ENCODE measurements at regions not wholly inside any gene's neighbourhood (a gene's known extent, or its start where the extent isn't known, plus 50 kb on each side); places are given as distances from the start of the nearest gene placed in this dataset.
"Not testable (repeated sequence)": the region's sequence is repeated elsewhere in the genome, so short reads cannot be mapped to it uniquely, and the experiment has no call there.

DNA sequence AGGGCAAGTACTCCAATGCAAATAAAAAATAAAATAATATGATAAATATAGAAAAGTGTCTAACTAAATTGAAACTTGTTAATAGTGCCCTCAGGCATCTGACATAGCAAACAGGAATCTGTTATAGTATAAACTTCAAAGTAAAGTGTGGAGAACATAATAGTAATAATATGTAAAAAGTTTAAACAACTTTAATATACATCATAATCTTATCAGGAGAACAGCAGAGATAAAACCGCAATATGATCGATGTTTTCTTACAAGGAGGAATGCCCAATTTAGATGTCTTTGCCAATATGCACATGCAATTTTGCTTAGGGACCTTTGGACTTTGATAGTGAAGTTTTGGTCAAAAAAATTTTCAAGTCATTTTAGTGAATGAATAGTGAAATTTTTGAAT, 514.8 kb upstream of the IMPG1 start:
- H3K27me3 ChIP-seq (ENCODE audit: low read depth): no peaks in the 10 kb centered on the region

DNA sequence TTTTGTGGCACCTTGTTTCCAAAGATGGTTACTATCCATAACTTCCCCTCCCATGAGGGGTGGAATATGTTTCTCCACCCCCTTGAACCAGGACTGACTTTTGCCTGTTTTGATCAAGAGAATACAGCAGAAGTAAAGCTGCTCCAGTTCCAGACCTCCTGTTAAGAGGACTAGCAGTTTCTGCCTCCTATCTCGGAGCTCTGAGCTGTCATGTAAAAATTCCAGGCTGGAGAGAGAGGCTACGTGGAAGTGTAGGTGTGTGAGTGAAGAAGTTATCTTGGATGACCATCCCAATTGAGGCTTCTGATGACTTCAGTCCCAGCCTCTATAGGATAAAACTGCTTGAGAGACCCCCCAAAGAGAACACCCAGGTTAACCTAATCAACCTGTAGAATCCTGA, 511.7 kb upstream of the IMPG1 start:
- ATAC-seq: no peak
- Histone ChIP-seq H3K36me3 (no peaks in the 10 kb centered on the region), H3K4me3 (no peak overlapping the region), H3K9me3 (no peaks in the 10 kb centered on the region), H3K27me3 (ENCODE audit: low read depth) (no peaks in the 10 kb centered on the region), H3K27ac (no peak overlapping the region), H3K4me1 (no peaks in the 10 kb centered on the region)
- DNase-seq: no peak
- TF ChIP-seq CTCF (IDR thresholded peaks at IDR 0.05): no peak
- intact Hi-C loops (cut with DNase I): no loop called here

More for the DNA sequence above, 514.8 kb upstream of the IMPG1 start:
- Histone ChIP-seq H3K36me3 (no peaks in the 10 kb centered on the region), H3K4me3 (no peak overlapping the region), H3K27ac (no peak overlapping the region), H3K4me1 (no peaks in the 10 kb centered on the region), H3K9me3 (no peaks in the 10 kb centered on the region)
- no peak for TF ChIP-seq CTCF (IDR thresholded peaks at IDR 0.05)
- no peak for ATAC-seq
- intact Hi-C loops (cut with DNase I): no loop called here
- no peak for DNase-seq

DNA sequence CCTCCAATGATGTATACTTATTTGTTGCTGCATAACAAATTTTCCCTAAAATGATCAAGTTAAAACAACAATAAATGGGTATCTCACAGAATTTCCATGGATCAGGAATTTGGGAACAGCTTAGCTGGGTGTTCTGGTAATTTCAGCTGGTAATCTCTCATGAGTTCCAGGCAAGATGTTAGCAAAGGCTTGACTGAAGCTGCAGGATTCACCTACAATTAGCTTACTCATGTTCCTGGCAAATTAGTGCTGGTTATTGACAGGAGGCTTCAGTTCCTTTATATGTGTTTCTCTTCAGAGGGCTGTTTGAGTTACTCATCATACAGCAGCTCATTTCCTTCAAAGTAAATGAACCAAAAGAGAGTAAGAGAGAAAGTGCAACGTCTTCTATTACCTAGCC, 506.3 kb upstream of the IMPG1 start:
- no peak for DNase-seq
- no peak for TF ChIP-seq CTCF (IDR thresholded peaks at IDR 0.05)
- Histone ChIP-seq H3K9me3 (no peaks in the 10 kb centered on the region), H3K4me3 (no peak overlapping the region), H3K4me1 (no peaks in the 10 kb centered on the region), H3K36me3 (no peaks in the 10 kb centered on the region), H3K27ac (no peak overlapping the region), H3K27me3 (ENCODE audit: low read depth) (no peaks in the 10 kb centered on the region)
- ATAC-seq: no peak
- intact Hi-C loops (cut with DNase I): no loop called here

- DNase-seq (no peak), ATAC-seq (no peak)
- no peaks in the 10 kb centered on the region for H3K4me1 ChIP-seq
- no peaks in the 10 kb centered on the region for H3K9me3 ChIP-seq
- no peaks in the 10 kb centered on the region for H3K27me3 ChIP-seq (ENCODE audit: low read depth)
- TF ChIP-seq CTCF (IDR thresholded peaks at IDR 0.05): no peak
- H3K4me3 ChIP-seq: no peak overlapping the region
- H3K36me3 ChIP-seq: no peaks in the 10 kb centered on the region
- intact Hi-C loops (cut with DNase I): no loop called here
- H3K27ac ChIP-seq: no peak overlapping the region
Measured at GRCh38 chr6:76574746-76575145, 502.3 kb upstream of the IMPG1 start.

GRCh38 chr6:76565932-76566331, 493.5 kb upstream of the IMPG1 start:
- Histone ChIP-seq H3K27ac (no peak overlapping the region), H3K9me3 (peaks cover 4% of the 10 kb centered on the region), H3K27me3 (ENCODE audit: low read depth) (no peaks in the 10 kb centered on the region), H3K4me1 (no peaks in the 10 kb centered on the region), H3K36me3 (no peaks in the 10 kb centered on the region), H3K4me3 (no peak overlapping the region)
- intact Hi-C loops (cut with DNase I): no loop called here
- DNase-seq: no peak
- no peak for TF ChIP-seq CTCF (IDR thresholded peaks at IDR 0.05)
- ATAC-seq: no peak

DNA sequence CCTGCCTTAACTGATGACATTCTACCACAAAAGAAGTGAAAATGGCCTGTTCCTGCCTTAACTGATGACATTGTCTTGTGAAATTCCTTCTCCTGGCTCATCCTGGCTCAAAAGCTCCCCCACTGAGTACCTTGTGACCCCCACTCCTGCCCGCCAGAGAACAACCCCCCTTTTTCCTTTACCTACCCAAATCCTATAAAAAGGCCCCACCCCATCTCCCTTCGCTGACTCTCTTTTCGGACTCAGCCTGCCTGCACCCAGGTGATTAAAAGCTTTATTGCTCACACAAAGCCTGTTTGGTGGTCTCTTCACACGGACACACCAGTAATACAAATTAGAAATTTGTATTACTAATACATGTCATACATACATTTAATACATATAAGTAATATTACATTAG, 489.9 kb upstream of the IMPG1 start:
- H3K27me3 ChIP-seq (ENCODE audit: low read depth); ATAC-seq; H3K36me3 ChIP-seq; H3K4me1 ChIP-seq; H3K27ac ChIP-seq; H3K9me3 ChIP-seq; DNase-seq; H3K4me3 ChIP-seq; intact Hi-C loops (cut with DNase I): not testable (repeated sequence)

- intact Hi-C loops (cut with DNase I); H3K4me3 ChIP-seq; H3K4me1 ChIP-seq; DNase-seq; H3K36me3 ChIP-seq; H3K27ac ChIP-seq; ATAC-seq; H3K27me3 ChIP-seq (ENCODE audit: low read depth); H3K9me3 ChIP-seq: not testable (repeated sequence)
Measured at GRCh38 chr6:76560851-76561755, 488.6 kb upstream of the IMPG1 start.
